ENCODE measurements at regions not wholly inside any gene's neighbourhood (a gene's known extent, or its start where the extent isn't known, plus 50 kb on each side); places are given as distances from the start of the nearest gene placed in this dataset.
A peak's percentile ranks its signal among the peaks of the same experiment; 100 is the strongest.

GRCh38 chr14:65228436-65228835 lies 126.1 kb upstream of the MAX start:
- DNase-seq (peak in 1 of 6 donors; percentile 12), FAIRE-seq (no peak), ATAC-seq (no peak)
- whole genome bisulfite sequencing, 2 donors, result 69 to 72% methylated on average over 2 of the region's 2 CpGs
- H3K36me3 ChIP-seq, result no peaks in the 10 kb centered on the region
- H3K4me1 ChIP-seq, result peaks cover 32 to 71% (median 57%) of the 10 kb centered on the region in 3 donors
- H3K9me3 ChIP-seq, result no peaks in the 10 kb centered on the region
- no peak for TF ChIP-seq CTCF (IDR thresholded peaks at IDR 0.05)
- intact Hi-C loops (cut with DNase I), result no loop called here
- H3K4me3 ChIP-seq, result no peak overlapping the region
- peak overlapping the region in 3 of 4 donors; percentile 57 to 95 (median 86) for H3K27ac ChIP-seq
- no peaks in the 10 kb centered on the region for H3K27me3 ChIP-seq

- Histone ChIP-seq H3K36me3 (no peaks in the 10 kb centered on the region), H3K27me3 (no peaks in the 10 kb centered on the region), H3K4me3 (peak overlapping the region in 3 of 4 donors; percentile 4 to 42 (median 23)), H3K4me1 (peaks cover 32 to 71% (median 57%) of the 10 kb centered on the region in 3 donors), H3K27ac (peak overlapping the region; percentile 30 to 95 (median 81)), H3K9me3 (no peaks in the 10 kb centered on the region)
- FAIRE-seq (no peak), DNase-seq (peak in 1 of 6 donors; percentile 5), ATAC-seq (no peak)
- TF ChIP-seq CTCF (IDR thresholded peaks at IDR 0.05), result no peak
- WGBS, 2 donors, result 54 to 67% methylated on average over 8 of the region's 8 CpGs
- intact Hi-C loops (cut with DNase I), result no loop called here
Observed at GRCh38 chr14:65228956-65229747, 126.8 kb upstream of the MAX start.

GRCh38 chr14:65229748-65230728 lies 127.7 kb upstream of the MAX start:
- no peaks in the 10 kb centered on the region for H3K9me3 ChIP-seq
- intact Hi-C loops (cut with DNase I), result loop anchor here in 1 of 3 donors (10.0 kb wide), 1 partner anchor 65 kb away; no protein-coding TSS in a partner anchor
- H3K4me3 ChIP-seq, result peak overlapping the region in 3 of 4 donors; percentile 4 to 42 (median 23)
- TF ChIP-seq CTCF (IDR thresholded peaks at IDR 0.05), result no peak
- no peak for FAIRE-seq
- H3K36me3 ChIP-seq, result no peaks in the 10 kb centered on the region
- peak in 4 of 6 donors; percentile 35 to 75 (median 44) for DNase-seq
- peak in 3 of 4 donors; percentile 23 to 46 (median 32) for ATAC-seq
- H3K27me3 ChIP-seq, result no peaks in the 10 kb centered on the region
- peaks cover 25 to 64% (median 49%) of the 10 kb centered on the region in 3 donors for H3K4me1 ChIP-seq
- 8% methylated on average over 28 of the region's 28 CpGs for WGBS, 2 donors
- H3K27ac ChIP-seq, result peak overlapping the region; percentile 30 to 95 (median 81)

- intact Hi-C loops (cut with DNase I), result loop anchor here in 1 of 3 donors (10.0 kb wide), 1 partner anchor 63 kb away; no protein-coding TSS in a partner anchor
- Histone ChIP-seq H3K4me3 (no peak overlapping the region), H3K27me3 (no peaks in the 10 kb centered on the region), H3K9me3 (no peaks in the 10 kb centered on the region), H3K4me1 (peaks cover 13 to 51% (median 38%) of the 10 kb centered on the region in 3 donors), H3K27ac (peak overlapping the region in 3 of 4 donors; percentile 43 to 95 (median 86)), H3K36me3 (no peaks in the 10 kb centered on the region)
- DNase-seq (peak in 2 of 6 donors; percentile 1 to 4), FAIRE-seq (no peak), ATAC-seq (peak in 3 of 4 donors; percentile 6 to 20 (median 20))
- no peak for TF ChIP-seq CTCF (IDR thresholded peaks at IDR 0.05)
- WGBS, 2 donors, result 40 to 46% methylated on average over 6 of the region's 6 CpGs
Observed at GRCh38 chr14:65231286-65231980, 129.1 kb upstream of the MAX start.

Data from pancreas (tissue), 10 donors.